IMR-90 (cell line): ENCODE measurements at regions not wholly inside any gene's neighbourhood (a gene's known extent, or its start where the extent isn't known, plus 50 kb on each side); places are given as distances from the start of the nearest gene placed in this dataset.

Source experiments
- ATAC-seq: fragments of 200-7000 bp; cut with Tn5 transposase; 2 replicates; pipeline ENCODE4 v1.9.1; 2020; ENCODE audit warnings: low read depth, mild to moderate bottlenecking, moderate library complexity
- BruUV-seq: library from RNA; stranded (reverse); fragments of 400-500 nt; replicated peaks from 2 replicates; lab custom pipeline; 2021; lab: Mats Ljungman, UMichigan
- CTCF ChIA-PET: fragments of 300-600 bp; formaldehyde crosslinking; extraction: SDS; loops from one replicate; lab custom pipeline; 2021; ENCODE audit warnings: antibody characterized with exemption; lab: Yijun Ruan, JAX
- POLR2A ChIA-PET: fragments of 300-600 bp; sonication (Branson Sonifier 250); formaldehyde crosslinking; loops from one replicate; lab custom pipeline; 2022; ENCODE audit warnings: antibody characterized with exemption; ENCODE audit not compliant: unreplicated experiment; lab: Charles Lee
- DNase-seq: peaks from one replicate; pipeline ENCODE4 v3.0.0; 2013
- H2AFZ ChIP-seq: replicated peaks from 2 replicates; pipeline ENCODE3; 2013; ENCODE audit warnings: low read length, mild to moderate bottlenecking; ENCODE audit not compliant: poor library complexity
- H2AK5ac ChIP-seq: 2 replicates; pipeline ENCODE4 v1.6.1; 2013; ENCODE audit warnings: low read depth, low read length, inconsistent platforms
- H2AK9ac ChIP-seq: replicated peaks from 2 replicates; pipeline ENCODE3; 2013; ENCODE audit warnings: mild to moderate bottlenecking, low read depth, low read length, moderate library complexity; ENCODE audit not compliant: poor library complexity
- H2BK120ac ChIP-seq: 2 replicates; pipeline ENCODE4 v1.6.1; 2013; ENCODE audit warnings: low read depth, low read length, inconsistent platforms
- H2BK15ac ChIP-seq: 3 replicates; pipeline ENCODE4 v1.6.1; 2013; ENCODE audit warnings: low read depth, low read length, inconsistent platforms
- H2BK20ac ChIP-seq: 2 replicates; pipeline ENCODE4 v1.6.1; 2013; ENCODE audit warnings: low read depth, mild to moderate bottlenecking, inconsistent platforms, low read length, moderate library complexity
- H2BK5ac ChIP-seq: 2 replicates; pipeline ENCODE4 v1.6.1; 2013; ENCODE audit warnings: mild to moderate bottlenecking, low read depth, low read length, inconsistent platforms; ENCODE audit not compliant: poor library complexity, severe bottlenecking
- H3K14ac ChIP-seq: replicated peaks from 2 replicates; pipeline ENCODE4 v1.6.1; 2013; ENCODE audit warnings: low read depth, low read length, inconsistent platforms
- H3K18ac ChIP-seq: 2 replicates; pipeline ENCODE4 v1.6.1; 2013; ENCODE audit warnings: low read depth, low read length, control low read depth
- H3K23ac ChIP-seq: 2 replicates; pipeline ENCODE4 v1.6.1; 2013; ENCODE audit warnings: low read depth, low read length, inconsistent platforms
- H3K27ac ChIP-seq: 2 replicates; pipeline ENCODE4 v1.5.1; 2013; ENCODE audit warnings: mild to moderate bottlenecking, control low read depth, low read length; ENCODE audit not compliant: insufficient read depth
- H3K27me3 ChIP-seq: 2 replicates; pipeline ENCODE4 v1.6.1; 2013; ENCODE audit warnings: low read length; ENCODE audit not compliant: control insufficient read depth, insufficient read depth
- H3K36me3 ChIP-seq: 2 replicates; pipeline ENCODE4 v1.6.1; 2013; ENCODE audit warnings: low read length, mixed read lengths; ENCODE audit not compliant: control insufficient read depth, insufficient read depth
- H3K4ac ChIP-seq: 2 replicates; pipeline ENCODE4 v1.6.1; 2013; ENCODE audit warnings: low read depth, low read length, inconsistent platforms
- H3K4me1 ChIP-seq: 2 replicates; pipeline ENCODE4 v1.6.1; 2013; ENCODE audit warnings: low read length, mixed read lengths; ENCODE audit not compliant: control insufficient read depth, insufficient read depth
- H3K4me2 ChIP-seq: 2 replicates; pipeline ENCODE4 v1.6.1; 2013; ENCODE audit warnings: low read depth, mild to moderate bottlenecking, control low read depth, low read length, moderate library complexity
- H3K4me3 ChIP-seq: 2 replicates; pipeline ENCODE4 v1.5.1; 2013; ENCODE audit warnings: low read depth, mild to moderate bottlenecking, control low read depth, low read length, moderate library complexity; ENCODE audit not compliant: insufficient read depth
- H3K56ac ChIP-seq: 2 replicates; pipeline ENCODE4 v1.6.1; 2013; ENCODE audit warnings: low read length, inconsistent platforms; ENCODE audit not compliant: insufficient read depth; ENCODE audit errors: extremely low read depth
- H3K79me1 ChIP-seq, 2 experiments: 2 replicates each; pipeline ENCODE4 v1.6.1; 2013; ENCODE audit warnings: low read length in 2 of 2, inconsistent platforms in 1 of 2, low read depth in 1 of 2
- H3K9ac ChIP-seq: 2 replicates; pipeline ENCODE4 v1.6.1; 2013; ENCODE audit warnings: low read depth, low read length, control low read depth
- H3K9me1 ChIP-seq: 2 replicates; pipeline ENCODE4 v1.6.1; 2013; ENCODE audit warnings: low read length, inconsistent platforms; ENCODE audit not compliant: insufficient read depth
- H3K9me3 ChIP-seq: 2 replicates; pipeline ENCODE4 v1.6.1; 2013; ENCODE audit warnings: low read length; ENCODE audit not compliant: control insufficient read depth, insufficient read depth
- H4K20me1 ChIP-seq: 2 replicates; pipeline ENCODE4 v1.6.1; 2013; ENCODE audit warnings: low read length, inconsistent platforms; ENCODE audit not compliant: insufficient read depth
- H4K5ac ChIP-seq: 2 replicates; pipeline ENCODE4 v1.6.1; 2013; ENCODE audit warnings: mild to moderate bottlenecking, low read depth, low read length, control low read depth
- H4K8ac ChIP-seq, 2 experiments: 2 replicates each; pipeline ENCODE4 v1.6.1; 2013; ENCODE audit warnings: low read depth in 2 of 2, low read length in 2 of 2, control low read depth in 1 of 2, inconsistent platforms in 1 of 2
- H4K91ac ChIP-seq: 2 replicates; pipeline ENCODE4 v1.6.1; 2013; ENCODE audit warnings: low read depth, low read length, inconsistent platforms; ENCODE audit not compliant: insufficient read depth
- BHLHE40 ChIP-seq: fragments of 150-350 bp; IDR thresholded peaks from 2 replicates; pipeline ENCODE4 v1.6.1; 2016; ENCODE audit warnings: mild to moderate bottlenecking, low read depth, low read length
- CEBPB ChIP-seq: IDR thresholded peaks from 2 replicates; pipeline ENCODE4 v1.6.1; 2012; ENCODE audit warnings: low read depth, low read length, improper control_type of control experiment
- CHD1 ChIP-seq: IDR thresholded peaks from 2 replicates; pipeline ENCODE4 v1.6.1; 2012; ENCODE audit warnings: low read depth, low read length, improper control_type of control experiment
- FOS ChIP-seq: fragments of 150-350 bp; IDR thresholded peaks from 2 replicates; pipeline ENCODE4 v1.6.1; 2016; ENCODE audit warnings: low read depth, low read length
- MXI1 ChIP-seq: IDR thresholded peaks from 2 replicates; pipeline ENCODE4 v1.6.1; 2012; ENCODE audit warnings: low read depth, mild to moderate bottlenecking, low read length, moderate library complexity, borderline replicate concordance
- RAD21 ChIP-seq: IDR thresholded peaks from 2 replicates; pipeline ENCODE4 v1.6.1; 2012; ENCODE audit warnings: low read length, improper control_type of control experiment
- RCOR1 ChIP-seq: IDR thresholded peaks from 2 replicates; pipeline ENCODE4 v1.6.1; 2012; ENCODE audit warnings: mild to moderate bottlenecking, low read length, improper control_type of control experiment; ENCODE audit not compliant: insufficient replicate concordance
- SMC3 ChIP-seq: fragments of 150-350 bp; IDR thresholded peaks from 2 replicates; pipeline ENCODE4 v1.6.1; 2016; ENCODE audit warnings: low read depth, mild to moderate bottlenecking, antibody characterized with exemption, low read length, moderate library complexity
- WGBS, 2 experiments: methylation state at CpG; one replicate each; pipeline versions ENCODE4 v1.1.5 to v1.1.7; 2013; ENCODE audit warnings: missing lambda C conversion rate in 2 of 2; ENCODE audit not compliant: insufficient read length in 1 of 2; ENCODE audit errors: extremely low coverage in 2 of 2; 5-methylcytosine and 5-hydroxymethylcytosine counted together
- dilution Hi-C: fragments of 300-500 bp; cut with HindIII; formaldehyde crosslinking; loops from one replicate; pipeline ENCODE4 v1.14.3; 2018; ENCODE audit warnings: low sequenced_read_pairs; ENCODE audit not compliant: unreplicated experiment
- in situ Hi-C: fragments of 300-500 bp; cut with MboI; formaldehyde crosslinking; loops from 3 replicates; pipeline ENCODE4 v1.14.3; 2019; ENCODE audit warnings: low sequenced_read_pairs, inconsistent platforms, mixed read lengths
- intact Hi-C: fragments of 100-400 bp; cut with micrococcal nuclease; formaldehyde crosslinking; loops from 2 replicates; pipeline ENCODE4 v1.10.0; 2022
- TF ChIP-seq, protein P1 (sequence below): fragments of 150-350 bp; IDR thresholded peaks from 2 replicates; pipeline ENCODE4 v1.6.1; 2017; ENCODE audit warnings: mild to moderate bottlenecking, antibody characterized with exemption, low read length, low read depth

DNA sequence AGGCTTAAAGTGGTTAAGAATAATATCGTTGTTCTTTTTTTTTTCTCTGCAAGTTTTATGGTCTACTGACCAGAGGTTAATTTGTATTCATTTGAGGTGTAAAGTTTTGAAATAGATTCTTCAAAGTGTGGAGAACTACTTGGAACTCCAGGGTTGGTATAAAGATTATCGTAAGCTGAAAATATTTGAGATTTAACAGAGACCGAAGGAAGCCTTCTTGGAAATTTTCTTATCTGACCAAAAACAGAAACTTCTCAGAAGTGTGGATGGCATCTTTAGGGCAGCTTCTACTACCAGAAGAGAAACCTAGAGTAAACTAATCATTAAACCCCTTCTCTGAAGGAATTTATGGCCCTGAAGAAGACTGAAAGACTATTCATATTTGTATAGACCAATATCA is 206.8 kb upstream of the MON1B start:
- H3K27me3 ChIP-seq: no peaks in the 10 kb centered on the region
- H3K9ac ChIP-seq: no peak overlapping the region
- no TSS peak for BruUV-seq
- H2AFZ ChIP-seq: no peak overlapping the region
- no peaks in the 10 kb centered on the region for H3K9me1 ChIP-seq
- H3K4me2 ChIP-seq: no peak overlapping the region
- in situ Hi-C loops (no loop called here), dilution Hi-C loops (no loop called here), intact Hi-C loops (no loop called here)
- no peak overlapping the region for H2AK9ac ChIP-seq
- H3K36me3 ChIP-seq: no peaks in the 10 kb centered on the region
- H2BK5ac ChIP-seq: no peak overlapping the region
- H2BK20ac ChIP-seq: no peak overlapping the region
- DNase-seq (no peak), ATAC-seq (no peak)
- H3K18ac ChIP-seq: no peak overlapping the region
- no peaks in the 10 kb centered on the region for H3K4me1 ChIP-seq
- CTCF ChIA-PET: no interaction called here
- no peak overlapping the region for H4K91ac ChIP-seq
- H2AK5ac ChIP-seq: no peak overlapping the region
- no peaks in the 10 kb centered on the region; the same call in 1 of the 2 replicates for H3K9me3 ChIP-seq
- H4K5ac ChIP-seq: no peak overlapping the region
- H3K27ac ChIP-seq: no peak overlapping the region
- H3K14ac ChIP-seq: no peak overlapping the region
- H4K8ac ChIP-seq: no peak overlapping the region
- WGBS, 2 experiments: no CpG with 5 or more reads among the region's 3 CpGs
- TF ChIP-seq SMC3: no peak
- no peak for TF ChIP-seq CHD1
- TF ChIP-seq MXI1: no peak
- no peak for TF ChIP-seq BHLHE40
- no peak for TF ChIP-seq RAD21
- TF ChIP-seq FOS: no peak
- no peak for TF ChIP-seq RCOR1
- no peak for TF ChIP-seq CEBPB
- TF ChIP-seq, protein P1, sequence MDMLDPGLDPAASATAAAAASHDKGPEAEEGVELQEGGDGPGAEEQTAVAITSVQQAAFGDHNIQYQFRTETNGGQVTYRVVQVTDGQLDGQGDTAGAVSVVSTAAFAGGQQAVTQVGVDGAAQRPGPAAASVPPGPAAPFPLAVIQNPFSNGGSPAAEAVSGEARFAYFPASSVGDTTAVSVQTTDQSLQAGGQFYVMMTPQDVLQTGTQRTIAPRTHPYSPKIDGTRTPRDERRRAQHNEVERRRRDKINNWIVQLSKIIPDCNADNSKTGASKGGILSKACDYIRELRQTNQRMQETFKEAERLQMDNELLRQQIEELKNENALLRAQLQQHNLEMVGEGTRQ: no peak
- H4K20me1 ChIP-seq: no peaks in the 10 kb centered on the region
- H3K79me1 ChIP-seq: no peaks in the 10 kb centered on the region
- POLR2A ChIA-PET: no interaction called here
- H3K56ac ChIP-seq: no peak overlapping the region
- H3K4me3 ChIP-seq: no peak overlapping the region
- H3K4ac ChIP-seq: no peak overlapping the region
- H2BK15ac ChIP-seq: no peak overlapping the region
- H2BK120ac ChIP-seq: no peak overlapping the region
- H3K23ac ChIP-seq: no peak overlapping the region
